Neuronal stem cell (in vitro differentiated cells): ENCODE measurements at regions not wholly inside any gene's neighbourhood (a gene's known extent, or its start where the extent isn't known, plus 50 kb on each side); places are given as distances from the start of the nearest gene placed in this dataset.
A peak's percentile ranks its signal among the peaks of the same experiment; 100 is the strongest.

Experiments
- DNase-seq: peaks from one replicate; pipeline ENCODE4 v3.0.0-alpha.2; 2013; ENCODE audit warnings: low spot score
- H2AFZ ChIP-seq: one replicate; pipeline ENCODE4 v1.6.1; 2013; ENCODE audit warnings: mild to moderate bottlenecking, low read length, inconsistent platforms
- H2AK5ac ChIP-seq: 2 replicates; pipeline ENCODE4 v1.6.1; 2013; ENCODE audit warnings: low read depth, mild to moderate bottlenecking, inconsistent platforms, low read length, moderate library complexity, mixed read lengths
- H2BK120ac ChIP-seq: 2 replicates; pipeline ENCODE4 v1.6.1; 2013; ENCODE audit warnings: low read depth, mild to moderate bottlenecking, inconsistent platforms, low read length, moderate library complexity, mixed read lengths
- H2BK12ac ChIP-seq: one replicate; pipeline ENCODE4 v1.6.1; 2013; ENCODE audit warnings: low read length, inconsistent platforms
- H2BK15ac ChIP-seq: 2 replicates; pipeline ENCODE4 v1.6.1; 2013; ENCODE audit warnings: mild to moderate bottlenecking, low read length, inconsistent platforms, mixed read lengths
- H2BK5ac ChIP-seq: one replicate; pipeline ENCODE4 v1.6.1; 2013; ENCODE audit warnings: inconsistent platforms, mild to moderate bottlenecking, low read length, moderate library complexity
- H3K14ac ChIP-seq: one replicate; pipeline ENCODE4 v1.6.1; 2013; ENCODE audit warnings: low read length, inconsistent platforms
- H3K18ac ChIP-seq: 2 replicates; pipeline ENCODE4 v1.6.1; 2013; ENCODE audit warnings: low read length, inconsistent platforms
- H3K23ac ChIP-seq: 2 replicates; pipeline ENCODE4 v1.6.1; 2013; ENCODE audit warnings: low read depth, mild to moderate bottlenecking, mixed read lengths, low read length, inconsistent platforms; ENCODE audit not compliant: poor library complexity
- H3K27ac ChIP-seq: replicated peaks from 3 replicates; pipeline ENCODE4 v1.5.1; 2013; ENCODE audit warnings: low read length, inconsistent platforms
- H3K27me3 ChIP-seq, 3 experiments: 2 replicates each; pipeline ENCODE4 v1.6.1; 2013; ENCODE audit warnings: low read length in 3 of 3, mild to moderate bottlenecking in 2 of 3, inconsistent platforms in 1 of 3, low read depth in 1 of 3, mixed read lengths in 1 of 3, moderate library complexity in 1 of 3; ENCODE audit not compliant: control insufficient read depth in 3 of 3, insufficient read depth in 3 of 3
- H3K36me3 ChIP-seq, 2 donors: replicated peaks in 1 of 2; 2 replicates each; pipeline ENCODE4 v1.6.1; 2013; ENCODE audit warnings: low read length in 2 of 2; ENCODE audit not compliant: control insufficient read depth in 2 of 2, insufficient read depth in 2 of 2
- H3K4ac ChIP-seq: 2 replicates; pipeline ENCODE4 v1.6.1; 2013; ENCODE audit warnings: inconsistent platforms, mild to moderate bottlenecking, low read length, moderate library complexity
- H3K4me1 ChIP-seq, 2 donors: 1 replicate in 1 of 2; 2 replicates in 1 of 2; pipeline ENCODE4 v1.6.1; 2013; ENCODE audit warnings: low read length in 2 of 2, low read depth in 1 of 2; ENCODE audit not compliant: control insufficient read depth in 2 of 2, insufficient read depth in 1 of 2
- H3K4me2 ChIP-seq: one replicate; pipeline ENCODE4 v1.6.1; 2013; ENCODE audit warnings: mild to moderate bottlenecking, low read length, inconsistent platforms; ENCODE audit not compliant: insufficient read depth, poor library complexity, severe bottlenecking
- H3K4me3 ChIP-seq, 2 donors: 2 replicates each; pipeline ENCODE4 v1.5.1; 2013; ENCODE audit warnings: low read length in 2 of 2, mild to moderate bottlenecking in 2 of 2, inconsistent platforms in 1 of 2, moderate library complexity in 1 of 2
- H3K79me1 ChIP-seq: one replicate; pipeline ENCODE4 v1.6.1; 2013; ENCODE audit warnings: low read depth, mild to moderate bottlenecking, inconsistent platforms, low read length, moderate library complexity
- H3K9ac ChIP-seq: one replicate; pipeline ENCODE4 v1.6.1; 2013; ENCODE audit warnings: mild to moderate bottlenecking, low read depth, low read length, inconsistent platforms; ENCODE audit not compliant: poor library complexity
- H3K9me3 ChIP-seq, 2 donors: replicated peaks in 1 of 2; 2 replicates each; pipeline versions ENCODE3 to v1.6.1; 2013; ENCODE audit warnings: low read length in 2 of 2, mild to moderate bottlenecking in 2 of 2, inconsistent platforms in 1 of 2, low read depth in 1 of 2, mixed read lengths in 1 of 2, moderate library complexity in 1 of 2; ENCODE audit not compliant: control insufficient read depth in 2 of 2, insufficient read depth in 1 of 2
- H4K8ac ChIP-seq: one replicate; pipeline ENCODE4 v1.6.1; 2013; ENCODE audit warnings: low read depth, mild to moderate bottlenecking, inconsistent platforms, low read length, moderate library complexity
- H4K91ac ChIP-seq: one replicate; pipeline ENCODE4 v1.6.1; 2013; ENCODE audit warnings: low read length, low read depth, mild to moderate bottlenecking, inconsistent platforms; ENCODE audit not compliant: poor library complexity
- WGBS, 2 donors: extraction: QIAGEN DNeasy Blood & Tissue Kit; methylation state at CpG; one replicate each; pipeline ENCODE4 v1.1.7; 2013; ENCODE audit warnings: missing lambda C conversion rate in 2 of 2, mixed read lengths in 1 of 2; ENCODE audit not compliant: insufficient read length in 2 of 2, insufficient replicate concordance in 1 of 2; ENCODE audit errors: extremely low coverage in 2 of 2; 5-methylcytosine and 5-hydroxymethylcytosine counted together

- no peak overlapping the region for H3K4me3 ChIP-seq
- no peaks in the 10 kb centered on the region for H3K9me3 ChIP-seq
- H2AFZ ChIP-seq, result no peak overlapping the region
- H3K9ac ChIP-seq, result peak overlapping the region; percentile 50
- peak overlapping the region; percentile 53 for H2AK5ac ChIP-seq
- H3K36me3 ChIP-seq, result no peaks in the 10 kb centered on the region
- H3K4ac ChIP-seq, result no peak overlapping the region
- no peak overlapping the region for H4K91ac ChIP-seq
- no peak overlapping the region for H3K23ac ChIP-seq
- no peak overlapping the region for H3K27ac ChIP-seq
- peak overlapping the region; percentile 91 for H2BK15ac ChIP-seq
- no peak overlapping the region for H2BK5ac ChIP-seq
- no peak overlapping the region for H3K14ac ChIP-seq
- no peaks in the 10 kb centered on the region for H3K79me1 ChIP-seq
- DNase-seq, result no peak
- peak overlapping the region; percentile 77 for H3K18ac ChIP-seq
- H2BK120ac ChIP-seq, result peak overlapping the region; percentile 22
- no CpG with 5 or more reads among the region's 31 CpGs for WGBS, 2 donors
- H3K27me3 ChIP-seq, result peaks cover 0 to 12% (median 0%) of the 10 kb centered on the region in 3 experiments
- H4K8ac ChIP-seq, result no peak overlapping the region
- H3K4me2 ChIP-seq, result no peak overlapping the region
- peak overlapping the region; percentile 46 for H2BK12ac ChIP-seq
- H3K4me1 ChIP-seq, result peaks cover 0 to 6% of the 10 kb centered on the region in 2 donors
Observed at GRCh38 chr9:135243201-135244190, 156.0 kb downstream of the OLFM1 start.

GRCh38 chr9:135244271-135245221 lies 157.1 kb downstream of the OLFM1 start:
- H3K18ac ChIP-seq, result peak overlapping the region; percentile 82
- no peak overlapping the region for H4K8ac ChIP-seq
- no peak overlapping the region for H3K27ac ChIP-seq
- H3K36me3 ChIP-seq, result no peaks in the 10 kb centered on the region
- H3K9me3 ChIP-seq, result no peaks in the 10 kb centered on the region
- no peak overlapping the region for H2BK12ac ChIP-seq
- no peak overlapping the region for H3K4ac ChIP-seq
- H3K4me3 ChIP-seq, result no peak overlapping the region
- peak overlapping the region; percentile 41 for H2BK15ac ChIP-seq
- peak overlapping the region; percentile 89 for H3K14ac ChIP-seq
- no CpG with 5 or more reads among the region's 42 CpGs for WGBS, 2 donors
- no peaks in the 10 kb centered on the region for H3K79me1 ChIP-seq
- peaks cover 0 to 7% of the 10 kb centered on the region in 2 donors for H3K4me1 ChIP-seq
- no peak overlapping the region for H4K91ac ChIP-seq
- H2AFZ ChIP-seq, result no peak overlapping the region
- no peak overlapping the region for H2BK120ac ChIP-seq
- H3K4me2 ChIP-seq, result no peak overlapping the region
- peak overlapping the region; percentile 85 for H2AK5ac ChIP-seq
- peaks cover 0 to 12% (median 0%) of the 10 kb centered on the region in 3 experiments for H3K27me3 ChIP-seq
- no peak overlapping the region for H3K9ac ChIP-seq
- H2BK5ac ChIP-seq, result peak overlapping the region; percentile 31
- no peak overlapping the region for H3K23ac ChIP-seq
- DNase-seq, result no peak

- Histone ChIP-seq H3K18ac (no peak overlapping the region), H2BK5ac (peak overlapping the region; percentile 29), H2BK12ac (peak overlapping the region; percentile 81), H3K79me1 (no peaks in the 10 kb centered on the region), H3K36me3 (no peaks in the 10 kb centered on the region), H3K4me3 (no peak overlapping the region), H3K23ac (no peak overlapping the region), H2BK120ac (no peak overlapping the region), H3K27ac (no peak overlapping the region), H3K14ac (no peak overlapping the region), H3K27me3 (peaks cover 0 to 15% (median 0%) of the 10 kb centered on the region in 3 experiments), H3K4ac (no peak overlapping the region), H2AFZ (no peak overlapping the region), H3K9ac (no peak overlapping the region), H4K91ac (no peak overlapping the region), H2BK15ac (peak overlapping the region; percentile 41), H3K4me1 (peaks cover 0 to 7% of the 10 kb centered on the region in 2 donors), H2AK5ac (peak overlapping the region; percentile 54), H3K9me3 (no peaks in the 10 kb centered on the region), H4K8ac (no peak overlapping the region), H3K4me2 (no peak overlapping the region)
- DNase-seq, result no peak
- no CpG with 5 or more reads among the region's 22 CpGs for WGBS, 2 donors
Observed at GRCh38 chr9:135245482-135246247, 158.2 kb downstream of the OLFM1 start.
